ENCODE measurements at regions not wholly inside any gene's neighbourhood (a gene's known extent, or its start where the extent isn't known, plus 50 kb on each side); places are given as distances from the start of the nearest gene placed in this dataset.

DNA sequence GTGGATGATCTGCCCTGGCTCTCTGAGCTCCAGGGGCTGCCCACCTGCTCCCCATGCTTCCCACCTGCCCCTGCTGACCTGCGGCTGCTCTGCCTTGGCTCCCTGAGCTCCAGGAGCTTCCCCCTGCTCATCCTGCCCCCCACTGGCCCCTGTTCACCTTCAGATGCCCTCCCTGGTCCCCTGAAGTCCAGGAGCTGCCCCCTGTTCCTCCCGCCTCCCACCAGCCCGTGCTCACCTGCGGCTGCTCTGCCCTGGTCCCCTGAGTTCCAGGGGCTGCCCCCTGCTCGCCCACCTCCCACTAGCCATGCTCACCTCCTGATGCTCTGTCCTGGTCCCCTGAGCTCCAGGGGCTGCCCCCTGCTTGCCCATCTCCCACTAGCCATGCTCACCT lies 219.7 kb downstream of the TMEM121 start:
- TF ChIP-seq, protein P1, sequence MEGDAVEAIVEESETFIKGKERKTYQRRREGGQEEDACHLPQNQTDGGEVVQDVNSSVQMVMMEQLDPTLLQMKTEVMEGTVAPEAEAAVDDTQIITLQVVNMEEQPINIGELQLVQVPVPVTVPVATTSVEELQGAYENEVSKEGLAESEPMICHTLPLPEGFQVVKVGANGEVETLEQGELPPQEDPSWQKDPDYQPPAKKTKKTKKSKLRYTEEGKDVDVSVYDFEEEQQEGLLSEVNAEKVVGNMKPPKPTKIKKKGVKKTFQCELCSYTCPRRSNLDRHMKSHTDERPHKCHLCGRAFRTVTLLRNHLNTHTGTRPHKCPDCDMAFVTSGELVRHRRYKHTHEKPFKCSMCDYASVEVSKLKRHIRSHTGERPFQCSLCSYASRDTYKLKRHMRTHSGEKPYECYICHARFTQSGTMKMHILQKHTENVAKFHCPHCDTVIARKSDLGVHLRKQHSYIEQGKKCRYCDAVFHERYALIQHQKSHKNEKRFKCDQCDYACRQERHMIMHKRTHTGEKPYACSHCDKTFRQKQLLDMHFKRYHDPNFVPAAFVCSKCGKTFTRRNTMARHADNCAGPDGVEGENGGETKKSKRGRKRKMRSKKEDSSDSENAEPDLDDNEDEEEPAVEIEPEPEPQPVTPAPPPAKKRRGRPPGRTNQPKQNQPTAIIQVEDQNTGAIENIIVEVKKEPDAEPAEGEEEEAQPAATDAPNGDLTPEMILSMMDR (conservative IDR thresholded peaks at IDR 0.05 in 1 of 2, IDR thresholded peaks at IDR 0.05 in 1 of 2; ENCODE audit: low read depth in 1 of 2, low read length in 2 of 2), result no peak
- no peak for TF ChIP-seq EZH2 (IDR thresholded peaks at IDR 0.05; ENCODE audit: low read length, missing control alignments)
